ENCODE measurements at regions not wholly inside any gene's neighbourhood (a gene's known extent, or its start where the extent isn't known, plus 50 kb on each side); places are given as distances from the start of the nearest gene placed in this dataset.

DNA sequence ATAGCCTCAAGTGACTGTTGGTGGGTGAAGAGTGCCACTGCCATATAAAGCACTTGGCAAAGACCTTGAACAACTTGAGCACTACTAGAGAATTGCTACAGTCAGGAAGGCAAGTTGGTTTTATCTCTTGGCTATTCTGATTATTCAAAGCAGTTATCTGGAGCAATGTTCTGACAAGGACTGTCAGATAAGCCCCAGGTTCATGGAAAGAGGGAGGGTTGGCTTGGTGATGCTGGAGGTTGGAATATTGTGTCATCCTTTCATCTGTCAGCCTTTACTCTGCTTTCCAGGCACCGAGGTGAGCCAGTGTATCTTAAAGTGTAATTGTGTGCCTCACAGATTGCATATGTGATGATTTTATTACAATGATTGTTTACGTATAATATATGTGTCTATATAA, 548.4 kb upstream of the ZNF608 start:
- TF ChIP-seq, protein P1, sequence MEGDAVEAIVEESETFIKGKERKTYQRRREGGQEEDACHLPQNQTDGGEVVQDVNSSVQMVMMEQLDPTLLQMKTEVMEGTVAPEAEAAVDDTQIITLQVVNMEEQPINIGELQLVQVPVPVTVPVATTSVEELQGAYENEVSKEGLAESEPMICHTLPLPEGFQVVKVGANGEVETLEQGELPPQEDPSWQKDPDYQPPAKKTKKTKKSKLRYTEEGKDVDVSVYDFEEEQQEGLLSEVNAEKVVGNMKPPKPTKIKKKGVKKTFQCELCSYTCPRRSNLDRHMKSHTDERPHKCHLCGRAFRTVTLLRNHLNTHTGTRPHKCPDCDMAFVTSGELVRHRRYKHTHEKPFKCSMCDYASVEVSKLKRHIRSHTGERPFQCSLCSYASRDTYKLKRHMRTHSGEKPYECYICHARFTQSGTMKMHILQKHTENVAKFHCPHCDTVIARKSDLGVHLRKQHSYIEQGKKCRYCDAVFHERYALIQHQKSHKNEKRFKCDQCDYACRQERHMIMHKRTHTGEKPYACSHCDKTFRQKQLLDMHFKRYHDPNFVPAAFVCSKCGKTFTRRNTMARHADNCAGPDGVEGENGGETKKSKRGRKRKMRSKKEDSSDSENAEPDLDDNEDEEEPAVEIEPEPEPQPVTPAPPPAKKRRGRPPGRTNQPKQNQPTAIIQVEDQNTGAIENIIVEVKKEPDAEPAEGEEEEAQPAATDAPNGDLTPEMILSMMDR (conservative IDR thresholded peaks at IDR 0.05), result no peak
- Mint-ChIP-seq H3K4me1 (peaks cover 24% of the 10 kb centered on the region), H3K27me3 (ENCODE audit: low read depth) (no peaks in the 10 kb centered on the region), H3K4me3 (no peak overlapping the region), H3K9me3 (peaks cover 3% of the 10 kb centered on the region), H3K27ac (ENCODE audit: unreplicated experiment) (no peak overlapping the region), H3K36me3 (ENCODE audit: low read depth) (no peaks in the 10 kb centered on the region)
- DNase-seq (ENCODE audit: low read depth, low spot score), result no peak

DNA sequence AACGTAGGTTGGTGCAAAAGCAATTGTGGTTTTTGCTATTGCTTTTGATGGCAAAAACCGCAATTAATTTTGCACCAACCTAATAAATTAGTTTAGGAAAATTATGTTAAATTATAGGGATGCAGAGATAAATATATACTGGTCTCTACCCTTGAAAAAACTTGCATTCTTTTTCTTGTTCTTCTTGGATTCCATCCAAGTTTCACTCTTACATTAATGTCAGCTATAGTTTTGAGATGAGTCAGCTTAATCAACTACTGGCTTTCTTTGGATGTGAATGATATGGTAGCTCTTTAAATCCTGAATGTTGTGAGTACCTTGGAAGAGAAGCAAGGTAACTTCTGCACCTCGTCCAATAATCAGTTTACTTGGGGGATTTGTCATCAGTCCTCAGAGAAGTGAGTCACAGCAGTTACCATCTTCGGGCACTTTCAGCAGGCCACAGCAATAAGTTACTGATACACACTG, 549.0 kb upstream of the ZNF608 start:
- Mint-ChIP-seq H3K36me3 (ENCODE audit: low read depth) (no peaks in the 10 kb centered on the region), H3K9me3 (peaks cover 3% of the 10 kb centered on the region), H3K27ac (ENCODE audit: unreplicated experiment) (no peak overlapping the region), H3K27me3 (ENCODE audit: low read depth) (no peaks in the 10 kb centered on the region), H3K4me3 (no peak overlapping the region), H3K4me1 (peaks cover 24% of the 10 kb centered on the region)
- DNase-seq (ENCODE audit: low read depth, low spot score), result no peak
- TF ChIP-seq, protein P1 (conservative IDR thresholded peaks at IDR 0.05), result no peak

DNA sequence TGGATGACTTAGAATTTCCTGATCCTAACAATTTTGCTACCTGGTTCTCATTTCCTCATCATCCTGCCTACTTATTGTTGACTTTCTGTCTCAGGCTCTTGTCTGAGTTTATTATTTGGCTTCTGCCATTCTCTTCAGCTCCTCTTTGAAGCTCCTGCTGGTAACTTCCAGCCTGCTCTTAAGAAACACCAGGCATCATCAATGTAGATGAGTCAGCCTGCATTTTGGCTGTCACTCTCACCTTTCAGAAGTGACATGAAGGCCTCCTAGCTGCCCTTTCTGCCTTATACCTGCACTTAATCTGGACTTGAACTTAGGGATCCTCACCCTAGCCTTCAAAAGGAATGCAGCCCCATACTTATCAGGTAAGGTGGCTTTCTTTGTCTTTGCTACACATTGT, 551.8 kb upstream of the ZNF608 start:
- DNase-seq (ENCODE audit: low read depth, low spot score), result no peak
- no peak overlapping the region for H3K4me3 Mint-ChIP-seq
- TF ChIP-seq, protein P1 (conservative IDR thresholded peaks at IDR 0.05), result no peak
- H3K4me1 Mint-ChIP-seq, result peaks cover 33% of the 10 kb centered on the region
- H3K27me3 Mint-ChIP-seq (ENCODE audit: low read depth), result no peaks in the 10 kb centered on the region
- peaks cover 6% of the 10 kb centered on the region for H3K9me3 Mint-ChIP-seq
- no peak overlapping the region for H3K27ac Mint-ChIP-seq (ENCODE audit: unreplicated experiment)
- H3K36me3 Mint-ChIP-seq (ENCODE audit: low read depth), result no peaks in the 10 kb centered on the region

DNA sequence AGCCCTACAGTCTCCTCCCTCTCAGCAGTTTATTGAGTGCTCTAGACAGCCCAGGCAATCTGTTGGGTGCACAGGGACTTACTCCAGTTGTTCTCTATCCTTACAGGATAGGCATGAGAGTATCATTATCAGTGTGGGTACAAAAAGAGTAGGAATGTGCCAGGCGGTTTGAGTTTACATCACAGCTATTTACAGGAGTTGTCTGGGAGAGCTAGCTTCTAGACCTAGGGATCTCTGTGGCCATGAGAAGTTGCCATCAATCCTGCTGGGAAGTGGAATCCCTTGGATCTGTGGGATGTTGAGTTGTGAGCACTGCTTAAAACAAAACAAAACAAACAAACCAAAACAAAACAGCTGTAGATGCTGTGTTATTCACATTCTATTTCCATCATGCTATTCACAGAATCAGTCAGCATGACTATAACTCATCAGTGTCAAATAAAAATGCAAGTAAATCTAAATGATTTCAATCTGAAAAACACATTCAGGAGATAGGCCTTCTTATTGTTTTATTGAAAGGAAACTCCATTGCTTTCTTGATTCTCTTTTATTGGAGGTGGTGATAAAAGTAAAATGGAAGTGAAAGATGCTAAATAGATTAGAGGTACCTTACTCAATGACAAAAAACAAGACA, 552.4 kb upstream of the ZNF608 start:
- H3K36me3 Mint-ChIP-seq (ENCODE audit: low read depth), result no peaks in the 10 kb centered on the region
- DNase-seq (ENCODE audit: low read depth, low spot score), result no peak
- no peaks in the 10 kb centered on the region for H3K27me3 Mint-ChIP-seq (ENCODE audit: low read depth)
- H3K4me1 Mint-ChIP-seq, result peaks cover 33% of the 10 kb centered on the region
- TF ChIP-seq, protein P1 (conservative IDR thresholded peaks at IDR 0.05), result no peak
- H3K4me3 Mint-ChIP-seq, result no peak overlapping the region
- H3K27ac Mint-ChIP-seq (ENCODE audit: unreplicated experiment), result peak overlapping the region; percentile 46
- peaks cover 6% of the 10 kb centered on the region for H3K9me3 Mint-ChIP-seq

DNA sequence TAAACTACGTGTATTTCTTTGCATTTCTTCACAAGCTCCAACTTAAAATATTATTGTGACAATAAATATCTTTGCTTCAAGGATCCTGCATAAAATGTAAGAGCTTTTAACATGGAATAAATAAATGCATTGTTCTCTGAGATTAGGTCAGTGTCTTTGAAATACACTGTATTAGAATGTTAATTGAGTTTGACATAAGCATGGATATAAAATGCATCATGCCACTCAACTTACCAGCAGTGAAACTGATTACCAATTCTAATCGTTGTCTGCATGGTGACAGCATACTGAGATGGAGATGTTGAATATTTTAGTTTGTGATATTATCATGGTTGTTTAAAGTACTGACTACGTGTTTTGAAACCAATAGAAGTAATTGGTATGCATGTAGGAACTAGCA, 555.3 kb upstream of the ZNF608 start:
- Mint-ChIP-seq H3K4me3 (no peak overlapping the region), H3K4me1 (peaks cover 30% of the 10 kb centered on the region), H3K27ac (ENCODE audit: unreplicated experiment) (no peak overlapping the region), H3K27me3 (ENCODE audit: low read depth) (no peaks in the 10 kb centered on the region), H3K9me3 (peaks cover 10% of the 10 kb centered on the region), H3K36me3 (ENCODE audit: low read depth) (peaks cover 8% of the 10 kb centered on the region)
- TF ChIP-seq, protein P1 (conservative IDR thresholded peaks at IDR 0.05), result no peak
- no peak for DNase-seq (ENCODE audit: low read depth, low spot score)

Data from neural crest cell (in vitro differentiated cells).